Fibroblast of gingiva (primary cell): ENCODE measurements at regions not wholly inside any gene's neighbourhood (a gene's known extent, or its start where the extent isn't known, plus 50 kb on each side); places are given as distances from the start of the nearest gene placed in this dataset.
"Not testable (repeated sequence)": the region's sequence is repeated elsewhere in the genome, so short reads cannot be mapped to it uniquely, and the experiment has no call there.

ENCODE experiments used
- DNase-seq: peaks from one replicate; pipeline ENCODE4 v3.0.0-alpha.2; 2011; ENCODE audit warnings: low read depth

- DNase-seq, result peak; percentile 89
Observed at GRCh38 chr18:23311351-23312121, 141.6 kb upstream of the RIOK3 start.

- DNase-seq, result no peak
Observed at GRCh38 chr18:23313379-23313778, 139.7 kb upstream of the RIOK3 start.

- no peak for DNase-seq
Observed at GRCh38 chr18:23314672-23315071, 138.4 kb upstream of the RIOK3 start.

GRCh38 chr18:23316316-23316715 lies 136.8 kb upstream of the RIOK3 start:
- DNase-seq, result no peak

DNA sequence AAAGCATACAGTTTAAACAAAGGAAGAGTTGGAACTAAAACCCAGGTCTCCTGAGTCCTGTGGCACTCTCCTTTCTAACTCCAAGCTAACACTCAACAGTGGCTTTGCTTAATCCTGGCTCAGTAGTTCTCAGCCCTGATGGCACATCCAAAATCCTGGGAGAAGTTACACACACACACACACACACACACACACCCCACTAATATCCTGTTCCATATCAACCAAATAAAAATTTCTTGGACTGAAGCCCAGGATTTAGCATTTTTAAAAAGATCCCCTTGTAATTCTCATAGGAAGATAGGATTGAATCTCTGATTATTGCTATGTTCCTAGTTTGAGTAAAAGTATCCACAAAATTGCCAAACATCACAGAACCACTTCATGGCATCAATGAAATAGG lies 136.1 kb upstream of the RIOK3 start:
- DNase-seq, result no peak

GRCh38 chr18:23317975-23318675 lies 135.0 kb upstream of the RIOK3 start:
- DNase-seq, result peak; percentile 28

DNA sequence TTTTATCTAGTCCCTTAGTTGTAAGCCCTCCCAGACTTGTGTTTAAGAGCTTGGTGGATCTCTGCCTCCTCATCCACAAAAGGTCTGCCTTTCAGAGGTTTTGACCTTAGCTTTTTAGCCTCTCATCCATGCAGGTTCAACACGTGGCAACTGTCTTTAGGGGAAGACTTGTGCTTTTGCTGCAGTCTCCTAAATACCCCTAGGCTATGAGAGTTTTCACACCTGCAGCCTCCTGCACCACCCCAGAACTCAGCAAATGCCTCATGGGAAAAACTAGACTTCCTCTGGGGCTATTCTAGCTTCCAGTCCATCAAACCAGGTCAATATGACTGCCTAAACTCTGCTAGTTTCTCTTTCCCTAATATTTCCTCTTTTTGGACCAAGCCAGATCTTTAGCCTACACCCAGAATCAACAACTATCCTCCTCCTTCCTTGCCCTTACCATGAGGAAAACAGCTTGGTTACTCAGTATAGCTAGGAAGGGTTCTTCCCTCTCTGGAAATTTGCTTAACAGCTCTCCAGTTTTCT lies 132.3 kb upstream of the RIOK3 start:
- no peak for DNase-seq

GRCh38 chr18:23321996-23322395 lies 131.1 kb upstream of the RIOK3 start:
- no peak for DNase-seq

DNA sequence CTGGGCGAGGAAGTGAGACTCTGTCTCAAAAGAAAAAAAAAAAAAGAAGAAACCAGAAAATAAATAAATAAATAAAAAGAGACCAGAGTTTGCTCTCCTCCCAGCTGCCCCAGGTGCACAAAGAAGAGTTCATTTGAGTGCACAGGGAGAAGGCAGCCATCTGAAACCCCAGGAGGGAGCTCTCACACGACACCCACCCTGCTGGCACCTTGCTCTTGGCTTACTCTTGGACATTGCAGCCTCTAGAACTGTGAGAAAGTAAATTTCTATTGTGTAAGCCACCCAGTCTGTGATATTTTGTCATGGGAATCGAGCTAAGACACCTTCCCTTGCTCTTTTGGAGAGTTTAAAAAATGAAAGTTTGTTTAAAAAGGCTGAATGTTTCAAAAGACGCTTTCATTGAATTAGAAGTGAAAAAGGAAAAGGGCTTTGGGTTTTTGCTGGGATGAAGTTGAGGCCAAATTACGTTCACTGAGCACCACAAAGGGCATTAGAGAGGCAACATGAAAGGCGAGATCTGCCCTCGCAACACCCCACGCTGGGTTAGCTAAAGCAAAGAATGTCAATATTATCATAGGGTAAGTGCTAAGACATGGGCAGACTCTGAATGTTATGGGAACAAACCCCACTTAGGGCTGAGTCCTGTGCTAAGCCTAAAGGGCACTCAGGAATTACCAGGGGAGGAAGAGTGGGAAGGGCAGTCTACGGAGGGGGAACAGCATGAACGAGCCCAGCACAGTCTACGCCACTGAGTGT lies 128.9 kb upstream of the RIOK3 start:
- DNase-seq, result no peak

- no peak for DNase-seq
Observed at GRCh38 chr18:23324861-23325260, 128.2 kb upstream of the RIOK3 start.

- DNase-seq, result not testable (repeated sequence)
Observed at GRCh38 chr18:23329671-23330070, 123.4 kb upstream of the RIOK3 start.

GRCh38 chr18:23330423-23330822 lies 122.7 kb upstream of the RIOK3 start:
- DNase-seq, result no peak

GRCh38 chr18:23331091-23331920 lies 121.8 kb upstream of the RIOK3 start:
- DNase-seq, result no peak

DNA sequence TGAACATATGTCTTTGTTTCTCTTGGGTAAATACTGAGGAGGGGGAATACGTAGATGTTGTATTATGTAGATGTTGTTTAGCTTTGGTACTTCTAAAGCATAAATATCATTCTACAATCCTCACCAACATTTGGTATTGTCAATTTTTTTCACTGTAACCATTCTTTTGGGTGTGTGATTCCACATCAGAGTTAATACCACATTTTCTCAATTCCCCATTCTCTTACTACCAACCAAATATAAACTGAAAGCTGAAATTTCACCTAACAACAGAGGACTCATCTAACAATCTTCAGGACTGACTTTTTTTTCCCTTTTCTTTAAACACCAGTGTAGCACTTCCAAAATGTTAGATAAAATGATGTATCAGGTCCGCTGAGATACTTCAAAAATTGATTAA lies 120.7 kb upstream of the RIOK3 start:
- no peak for DNase-seq

DNA sequence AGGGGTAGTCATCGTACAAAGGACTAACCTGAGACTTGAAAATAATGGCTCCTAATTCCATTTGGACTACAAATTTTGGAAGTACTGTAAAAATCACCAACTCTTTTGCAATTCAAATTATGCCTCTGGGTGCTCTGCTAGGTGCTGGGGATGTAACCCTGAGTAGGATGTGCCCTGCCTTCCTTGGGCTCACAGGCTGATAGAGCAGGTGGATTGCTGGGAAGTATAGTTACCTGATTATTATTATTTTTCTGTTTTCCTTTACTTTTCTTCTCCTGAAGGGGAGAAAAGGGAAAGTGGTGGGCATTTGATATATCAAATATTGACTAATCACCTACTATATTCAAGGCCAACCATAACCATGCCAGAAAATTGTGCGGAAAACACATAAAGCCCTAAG lies 119.3 kb upstream of the RIOK3 start:
- DNase-seq, result no peak

- no peak for DNase-seq
Observed at GRCh38 chr18:23334569-23334968, 118.5 kb upstream of the RIOK3 start.

DNA sequence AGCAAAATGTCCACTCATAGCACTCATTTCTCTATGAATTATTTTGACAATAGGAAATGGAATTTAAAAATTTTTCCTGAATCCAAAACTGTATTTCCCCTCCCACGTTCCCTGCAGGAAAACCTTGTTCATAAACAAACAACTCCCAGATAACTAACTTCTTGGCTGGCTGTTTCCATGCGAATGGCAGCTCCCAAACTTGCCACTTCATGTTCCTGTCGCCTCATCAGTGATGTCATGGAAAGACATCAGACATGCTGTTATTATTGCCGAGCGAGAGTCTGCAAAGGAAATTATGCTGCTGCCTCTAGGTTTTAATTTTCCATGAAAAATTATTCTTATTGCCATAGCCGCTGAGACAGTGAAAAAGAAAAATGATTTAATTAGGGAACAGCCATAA lies 117.0 kb upstream of the RIOK3 start:
- DNase-seq, result no peak

DNA sequence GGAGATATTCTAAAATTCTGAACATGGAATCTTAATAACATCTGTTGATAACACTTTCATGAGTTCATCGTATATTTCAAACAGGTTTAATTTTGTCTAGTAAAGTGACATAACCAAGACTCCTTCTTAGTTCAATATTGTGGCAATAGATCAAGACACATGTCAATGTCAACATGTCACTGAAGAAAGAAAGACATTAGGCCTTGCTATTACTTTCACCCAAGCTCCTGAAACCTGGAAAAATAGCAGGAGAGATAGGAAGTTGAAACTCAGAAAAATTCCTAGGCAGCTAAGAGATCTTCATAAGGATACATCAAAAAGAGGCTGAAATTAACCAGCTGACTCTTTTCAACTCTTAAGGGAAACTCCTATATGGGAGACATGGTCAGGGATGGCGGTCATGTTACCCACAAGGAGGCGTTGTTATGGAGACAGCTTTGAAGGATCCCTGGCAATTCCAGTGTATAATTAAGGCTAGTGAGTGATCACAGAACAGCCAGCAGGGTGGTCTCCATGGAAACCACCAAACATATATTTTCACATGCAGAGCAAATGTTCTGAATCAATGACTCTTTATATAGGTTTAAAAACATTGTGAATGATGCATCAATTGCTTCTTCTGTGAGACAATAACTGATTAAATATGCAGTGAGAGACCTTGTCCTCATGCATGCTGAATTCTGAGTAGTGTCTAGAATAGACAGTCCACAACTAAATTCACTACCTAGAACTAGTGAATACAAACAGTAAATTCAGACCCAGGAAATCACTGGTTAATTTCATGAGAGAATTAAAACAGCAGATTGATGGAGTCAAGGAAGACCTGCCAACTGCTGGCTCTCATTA lies 115.3 kb upstream of the RIOK3 start:
- no peak for DNase-seq

GRCh38 chr18:23340661-23341060 lies 112.4 kb upstream of the RIOK3 start:
- peak; percentile 23 for DNase-seq

DNA sequence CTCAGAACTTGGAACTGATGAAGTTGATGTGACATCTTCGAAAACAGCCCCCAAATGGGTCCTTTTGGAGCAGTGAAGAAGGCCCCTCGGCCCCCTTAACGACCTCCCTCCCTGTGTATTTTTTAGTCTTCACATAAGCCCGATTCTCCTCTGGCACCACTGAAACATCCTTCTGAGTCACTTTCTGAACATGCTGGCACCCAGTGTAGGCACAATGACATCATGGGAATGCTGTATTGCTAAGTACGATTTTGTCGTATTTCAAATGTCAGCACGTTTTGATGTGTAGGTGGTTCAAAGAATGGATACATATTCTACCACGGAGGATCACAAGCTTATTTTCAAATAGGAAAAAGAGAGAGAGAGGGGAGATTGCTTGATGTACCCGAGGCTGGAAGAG lies 111.7 kb upstream of the RIOK3 start:
- no peak for DNase-seq

DNA sequence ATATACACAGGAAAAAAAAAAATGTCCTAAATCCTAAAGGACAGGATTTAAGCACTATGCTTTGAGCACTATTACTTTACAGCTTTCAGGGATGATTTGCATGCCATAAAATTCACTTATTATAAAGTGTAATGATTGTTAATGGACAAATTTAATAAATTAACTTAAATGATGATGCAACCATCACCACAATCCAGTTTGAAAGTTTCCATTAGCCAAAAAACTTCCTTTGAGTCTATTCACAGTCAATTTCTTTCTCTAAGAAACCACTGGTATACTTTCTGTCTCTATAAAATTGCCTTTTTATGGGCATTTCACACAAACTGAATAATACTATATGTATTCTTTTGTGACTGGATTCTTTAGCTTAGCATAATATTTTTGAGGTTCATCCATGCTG lies 111.1 kb upstream of the RIOK3 start:
- no peak for DNase-seq
